ENCODE measurements at regions not wholly inside any gene's neighbourhood (a gene's known extent, or its start where the extent isn't known, plus 50 kb on each side); places are given as distances from the start of the nearest gene placed in this dataset.

- no peaks in the 10 kb centered on the region for H3K4me1 ChIP-seq
- DNase-seq: no peak
- intact Hi-C loops (cut with DNase I): no loop called here
- no peak overlapping the region for H3K4me3 ChIP-seq
- no peak overlapping the region for H3K27ac ChIP-seq
- H3K36me3 ChIP-seq: no peaks in the 10 kb centered on the region
- no peaks in the 10 kb centered on the region for H3K27me3 ChIP-seq
- H3K9me3 ChIP-seq: no peaks in the 10 kb centered on the region
- TF ChIP-seq CTCF (IDR thresholded peaks at IDR 0.05): no peak
- no peak overlapping the region for H3K9ac ChIP-seq (ENCODE audit: low read depth in 2 of 2, low read length in 2 of 2)
Measured at GRCh38 chr1:192053531-192053971, 104.7 kb upstream of the RGS18 start.

- Histone ChIP-seq H3K36me3 (no peaks in the 10 kb centered on the region), H3K27ac (no peak overlapping the region), H3K9me3 (no peaks in the 10 kb centered on the region), H3K4me3 (no peak overlapping the region), H3K9ac (ENCODE audit: low read depth in 2 of 2, low read length in 2 of 2) (peak overlapping the region in 1 of 2 donors; percentile 20), H3K4me1 (no peaks in the 10 kb centered on the region), H3K27me3 (no peaks in the 10 kb centered on the region)
- intact Hi-C loops (cut with DNase I): no loop called here
- no peak for TF ChIP-seq CTCF (IDR thresholded peaks at IDR 0.05)
- DNase-seq: no peak
Measured at GRCh38 chr1:192057766-192058165, 100.5 kb upstream of the RGS18 start.

GRCh38 chr1:192059407-192059806 lies 98.9 kb upstream of the RGS18 start:
- H3K4me1 ChIP-seq: no peaks in the 10 kb centered on the region
- no peak overlapping the region for H3K9ac ChIP-seq (ENCODE audit: low read depth in 2 of 2, low read length in 2 of 2)
- intact Hi-C loops (cut with DNase I): no loop called here
- H3K27me3 ChIP-seq: no peaks in the 10 kb centered on the region
- H3K9me3 ChIP-seq: no peaks in the 10 kb centered on the region
- H3K4me3 ChIP-seq: no peak overlapping the region
- H3K36me3 ChIP-seq: no peaks in the 10 kb centered on the region
- no peak overlapping the region for H3K27ac ChIP-seq
- TF ChIP-seq CTCF (IDR thresholded peaks at IDR 0.05): no peak
- no peak for DNase-seq

DNA sequence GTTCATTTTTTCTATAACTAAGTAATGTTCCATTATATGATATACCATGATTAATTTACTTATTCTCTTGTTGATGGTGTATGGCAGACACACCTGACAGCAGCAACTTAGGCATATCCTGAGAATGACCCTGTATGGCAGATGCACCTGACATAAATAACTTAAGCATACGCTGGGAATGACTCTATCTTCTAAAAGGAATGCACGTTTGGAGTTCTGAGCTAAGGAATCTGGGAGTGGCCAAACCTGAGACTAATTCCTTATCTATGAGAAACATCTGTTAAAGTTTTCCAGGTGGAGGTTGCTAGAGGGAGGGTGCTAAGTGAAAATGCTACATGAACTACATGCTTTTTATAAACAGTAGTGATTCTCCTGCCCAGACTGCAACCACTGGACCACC lies 96.7 kb upstream of the RGS18 start:
- intact Hi-C loops (cut with DNase I): no loop called here
- Histone ChIP-seq H3K9ac (ENCODE audit: low read depth in 2 of 2, low read length in 2 of 2) (no peak overlapping the region), H3K36me3 (no peaks in the 10 kb centered on the region), H3K27ac (no peak overlapping the region), H3K4me1 (no peaks in the 10 kb centered on the region), H3K9me3 (no peaks in the 10 kb centered on the region), H3K4me3 (no peak overlapping the region), H3K27me3 (no peaks in the 10 kb centered on the region)
- no peak for TF ChIP-seq CTCF (IDR thresholded peaks at IDR 0.05)
- DNase-seq: no peak

GRCh38 chr1:192065087-192065486 lies 93.2 kb upstream of the RGS18 start:
- Histone ChIP-seq H3K9me3 (no peaks in the 10 kb centered on the region), H3K4me3 (no peak overlapping the region), H3K9ac (ENCODE audit: low read depth in 2 of 2, low read length in 2 of 2) (no peak overlapping the region), H3K4me1 (no peaks in the 10 kb centered on the region), H3K36me3 (no peaks in the 10 kb centered on the region), H3K27ac (no peak overlapping the region), H3K27me3 (no peaks in the 10 kb centered on the region)
- intact Hi-C loops (cut with DNase I): no loop called here
- no peak for DNase-seq
- no peak for TF ChIP-seq CTCF (IDR thresholded peaks at IDR 0.05)

DNA sequence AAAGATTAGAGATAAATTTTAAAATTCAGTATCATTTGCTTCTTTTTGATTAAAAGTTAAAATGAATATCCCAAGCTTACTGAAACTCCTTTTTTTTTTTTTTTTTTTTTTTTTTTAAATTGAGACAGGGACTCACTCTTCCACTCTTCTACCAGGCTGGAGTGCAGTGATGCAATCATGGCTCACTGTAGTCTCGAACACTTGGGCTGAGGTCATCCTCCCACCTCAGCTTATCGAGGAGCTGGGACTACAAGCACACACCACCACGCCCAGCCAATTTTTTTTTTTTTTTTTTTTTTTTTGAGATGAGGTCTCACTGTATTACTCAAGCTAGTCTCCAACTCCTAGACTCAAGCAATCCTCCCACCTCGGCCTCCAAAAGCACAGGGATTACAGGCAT lies 92.1 kb upstream of the RGS18 start:
- H3K27ac ChIP-seq: no peak overlapping the region
- intact Hi-C loops (cut with DNase I): no loop called here
- H3K36me3 ChIP-seq: no peaks in the 10 kb centered on the region
- TF ChIP-seq CTCF (IDR thresholded peaks at IDR 0.05): no peak
- DNase-seq: no peak
- H3K4me1 ChIP-seq: no peaks in the 10 kb centered on the region
- H3K9me3 ChIP-seq: no peaks in the 10 kb centered on the region
- H3K4me3 ChIP-seq: no peak overlapping the region
- H3K27me3 ChIP-seq: no peaks in the 10 kb centered on the region
- no peak overlapping the region for H3K9ac ChIP-seq (ENCODE audit: low read depth in 2 of 2, low read length in 2 of 2)

All from colonic mucosa (tissue), 4 donors.